ENCODE measurements at regions not wholly inside any gene's neighbourhood (a gene's known extent, or its start where the extent isn't known, plus 50 kb on each side); places are given as distances from the start of the nearest gene placed in this dataset.
A peak's percentile ranks its signal among the peaks of the same experiment; 100 is the strongest.

DNA sequence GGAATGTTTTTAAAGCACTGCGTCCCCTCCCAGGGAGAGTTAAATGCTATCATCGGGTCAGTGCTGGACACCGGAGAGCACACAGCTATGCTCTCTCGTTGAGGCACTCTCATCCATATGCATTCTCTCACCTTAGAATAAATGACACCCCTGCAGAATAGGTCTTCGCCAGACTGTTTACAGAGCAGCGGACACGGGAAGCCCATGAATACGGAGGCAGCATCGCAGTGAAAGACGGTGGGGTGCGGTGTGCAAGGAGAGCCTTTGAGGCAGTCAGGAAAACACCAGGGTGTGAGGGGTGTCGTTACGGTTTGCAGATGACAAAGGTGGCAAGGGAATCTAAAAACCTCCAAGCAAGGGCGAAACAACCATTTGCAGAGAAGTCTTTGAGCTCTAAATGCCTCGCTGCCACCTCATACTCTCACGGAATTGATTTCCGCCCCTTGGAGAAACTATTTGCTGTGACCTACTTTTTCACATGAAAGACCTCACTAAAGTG, 169.2 kb upstream of the FHL2 start:
- no peak overlapping the region for H3K4me3 ChIP-seq (ENCODE audit: low read length)
- Mint-ChIP-seq H3K4me3 (no peak overlapping the region), H3K36me3 (no peaks in the 10 kb centered on the region), H3K9me3 (no peaks in the 10 kb centered on the region), H3K4me1 (peaks cover 0 to 5% of the 10 kb centered on the region in 2 donors), H3K27me3 (ENCODE audit: low read depth in 2 of 2) (peaks cover 14 to 22% of the 10 kb centered on the region in 2 donors), H3K27ac (no peak overlapping the region)
- intact Hi-C loops (cut with micrococcal nuclease): no loop called here
- DNase-seq (peak in 1 of 2 donors; percentile 61), ATAC-seq (no peak)
- no peaks in the 10 kb centered on the region for H3K9me3 ChIP-seq (ENCODE audit: control insufficient read depth, insufficient read depth, low read length)
- no peaks in the 10 kb centered on the region for H3K36me3 ChIP-seq (ENCODE audit: control insufficient read depth, insufficient read depth, low read length)
- no peak for TF ChIP-seq CTCF (IDR thresholded peaks at IDR 0.05)
- no peaks in the 10 kb centered on the region for H3K27me3 ChIP-seq (ENCODE audit: control insufficient read depth, insufficient read depth, low read length)
- WGBS (ENCODE audit: insufficient coverage): 73% methylated on average over 17 of the region's 17 CpGs
- peaks cover 3% of the 10 kb centered on the region for H3K4me1 ChIP-seq (ENCODE audit: control insufficient read depth, insufficient read depth, low read length)
- H3K27ac ChIP-seq (ENCODE audit: low read length): no peak overlapping the region

DNA sequence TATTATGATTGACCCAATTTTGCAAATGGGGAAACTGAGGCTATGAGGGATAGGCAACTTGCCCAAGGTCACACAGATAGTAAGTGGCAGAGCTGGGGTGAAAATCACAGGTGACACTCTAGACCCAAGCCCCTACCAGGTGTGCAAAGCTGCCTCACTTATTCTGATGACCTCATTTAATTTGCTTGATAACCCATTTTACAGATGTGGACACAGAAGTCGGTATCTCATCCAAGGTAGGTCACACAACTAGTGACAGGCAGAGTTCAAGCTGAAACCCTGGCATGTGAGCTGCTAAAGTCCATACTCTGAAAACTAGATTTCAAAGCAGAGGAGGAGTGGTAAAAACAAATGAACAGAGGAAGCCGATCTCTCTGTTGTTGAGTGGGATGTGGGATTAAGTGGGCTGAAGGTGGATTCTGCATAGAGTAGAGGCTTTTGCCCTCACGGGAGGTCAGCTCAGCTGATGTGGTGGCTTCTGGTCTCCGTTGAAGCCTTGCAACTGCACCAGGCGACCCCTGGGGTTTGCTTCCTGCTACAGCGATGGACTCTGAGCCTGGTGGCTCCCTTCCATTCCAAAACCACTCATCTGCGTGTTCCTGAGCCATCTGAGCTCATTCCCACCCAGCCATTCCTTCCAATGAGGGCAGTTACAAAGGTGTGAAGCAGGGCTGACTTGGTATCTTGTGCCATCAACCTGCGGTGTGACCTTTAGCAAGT, 164.3 kb upstream of the FHL2 start:
- no peaks in the 10 kb centered on the region for H3K27me3 ChIP-seq (ENCODE audit: control insufficient read depth, insufficient read depth, low read length)
- no peaks in the 10 kb centered on the region for H3K4me1 ChIP-seq (ENCODE audit: control insufficient read depth, insufficient read depth, low read length)
- intact Hi-C loops (cut with micrococcal nuclease): no loop called here
- no peak overlapping the region for H3K27ac Mint-ChIP-seq
- no peak overlapping the region for H3K27ac ChIP-seq (ENCODE audit: low read length)
- no peak for DNase-seq
- no peaks in the 10 kb centered on the region for H3K9me3 ChIP-seq (ENCODE audit: control insufficient read depth, insufficient read depth, low read length)
- no peaks in the 10 kb centered on the region for H3K36me3 Mint-ChIP-seq
- H3K4me1 Mint-ChIP-seq: peaks cover 0 to 3% of the 10 kb centered on the region in 2 donors
- H3K4me3 ChIP-seq (ENCODE audit: low read length): no peak overlapping the region
- TF ChIP-seq CTCF (IDR thresholded peaks at IDR 0.05): no peak
- no peaks in the 10 kb centered on the region for H3K9me3 Mint-ChIP-seq
- ATAC-seq: no peak
- WGBS (ENCODE audit: insufficient coverage): 82% methylated on average over 8 of the region's 8 CpGs
- H3K27me3 Mint-ChIP-seq (ENCODE audit: low read depth in 2 of 2): peaks cover 8 to 12% of the 10 kb centered on the region in 2 donors
- no peaks in the 10 kb centered on the region for H3K36me3 ChIP-seq (ENCODE audit: control insufficient read depth, insufficient read depth, low read length)
- H3K4me3 Mint-ChIP-seq: no peak overlapping the region

DNA sequence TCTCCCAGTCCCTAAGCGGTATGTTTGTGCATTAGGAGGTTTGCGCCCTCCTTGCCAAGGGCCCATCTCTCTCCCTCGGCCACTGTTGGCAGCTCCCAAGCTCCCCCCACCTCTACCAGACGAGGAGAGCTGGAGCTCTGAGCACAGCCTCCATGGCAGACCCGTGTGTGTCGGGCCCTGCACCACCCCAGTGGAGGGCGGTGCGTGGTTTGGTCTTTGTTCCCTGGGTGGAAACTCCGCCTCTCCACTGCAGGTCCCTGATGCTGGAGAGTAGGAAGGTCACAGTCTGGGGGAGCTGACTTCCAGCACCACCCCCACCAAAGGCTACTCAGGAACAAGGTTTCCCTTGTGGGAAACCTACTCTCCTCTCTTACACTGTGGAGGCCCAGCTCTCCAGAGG, 162.6 kb upstream of the FHL2 start:
- Histone ChIP-seq H3K9me3 (ENCODE audit: control insufficient read depth, insufficient read depth, low read length) (no peaks in the 10 kb centered on the region), H3K27ac (ENCODE audit: low read length) (no peak overlapping the region), H3K4me1 (ENCODE audit: control insufficient read depth, insufficient read depth, low read length) (no peaks in the 10 kb centered on the region), H3K27me3 (ENCODE audit: control insufficient read depth, insufficient read depth, low read length) (no peaks in the 10 kb centered on the region), H3K36me3 (ENCODE audit: control insufficient read depth, insufficient read depth, low read length) (no peaks in the 10 kb centered on the region), H3K4me3 (ENCODE audit: low read length) (no peak overlapping the region)
- Mint-ChIP-seq H3K36me3 (no peaks in the 10 kb centered on the region), H3K9me3 (no peaks in the 10 kb centered on the region), H3K4me1 (no peaks in the 10 kb centered on the region), H3K4me3 (no peak overlapping the region), H3K27ac (no peak overlapping the region), H3K27me3 (ENCODE audit: low read depth in 2 of 2) (peaks cover 13 to 25% of the 10 kb centered on the region in 2 donors)
- ATAC-seq (no peak), DNase-seq (no peak)
- WGBS (ENCODE audit: insufficient coverage): 82% methylated on average over 6 of the region's 9 CpGs
- no peak for TF ChIP-seq CTCF (IDR thresholded peaks at IDR 0.05)
- intact Hi-C loops (cut with micrococcal nuclease): no loop called here

- 77% methylated on average over 7 of the region's 10 CpGs for WGBS (ENCODE audit: insufficient coverage)
- Histone ChIP-seq H3K4me3 (ENCODE audit: low read length) (no peak overlapping the region), H3K4me1 (ENCODE audit: control insufficient read depth, insufficient read depth, low read length) (no peaks in the 10 kb centered on the region), H3K27ac (ENCODE audit: low read length) (no peak overlapping the region), H3K36me3 (ENCODE audit: control insufficient read depth, insufficient read depth, low read length) (no peaks in the 10 kb centered on the region), H3K27me3 (ENCODE audit: control insufficient read depth, insufficient read depth, low read length) (no peaks in the 10 kb centered on the region), H3K9me3 (ENCODE audit: control insufficient read depth, insufficient read depth, low read length) (no peaks in the 10 kb centered on the region)
- no peaks in the 10 kb centered on the region for H3K4me1 Mint-ChIP-seq
- DNase-seq (no peak), ATAC-seq (no peak)
- no peak overlapping the region for H3K27ac Mint-ChIP-seq
- no peaks in the 10 kb centered on the region for H3K9me3 Mint-ChIP-seq
- H3K4me3 Mint-ChIP-seq: no peak overlapping the region
- H3K27me3 Mint-ChIP-seq (ENCODE audit: low read depth in 2 of 2): peaks cover 13 to 29% of the 10 kb centered on the region in 2 donors
- no peak for TF ChIP-seq CTCF (IDR thresholded peaks at IDR 0.05)
- intact Hi-C loops (cut with micrococcal nuclease): no loop called here
- no peaks in the 10 kb centered on the region for H3K36me3 Mint-ChIP-seq
Measured at GRCh38 chr2:105560157-105560556, 161.3 kb upstream of the FHL2 start.
